Lung (tissue), 11 donors: ENCODE measurements at regions not wholly inside any gene's neighbourhood (a gene's known extent, or its start where the extent isn't known, plus 50 kb on each side); places are given as distances from the start of the nearest gene placed in this dataset.

Source experiments
- ATAC-seq: fragments of 200-7000 bp; cut with Tn5 transposase; one replicate; pipeline ENCODE4 v1.9.1; 2020; ENCODE audit warnings: moderate number of reproducible peaks; ENCODE audit not compliant: insufficient read depth, low FRiP score
- DNase-seq, 3 donors: peaks; one replicate each; pipeline ENCODE4 v3.0.0-alpha.2; 2013 to 2017
- H3K27ac ChIP-seq, 2 donors: one replicate each; pipeline ENCODE4 v1.5.1; 2013; ENCODE audit warnings: mild to moderate bottlenecking in 2 of 2, moderate library complexity in 2 of 2, control low read depth in 1 of 2, inconsistent platforms in 1 of 2, low read depth in 1 of 2, low read length in 1 of 2
- H3K27me3 ChIP-seq, 3 donors: one replicate each; pipeline ENCODE4 v1.5.1; 2013; ENCODE audit warnings: low read length in 2 of 3; ENCODE audit not compliant: control insufficient read depth in 3 of 3, insufficient read depth in 3 of 3
- H3K36me3 ChIP-seq, 4 donors: one replicate each; pipeline ENCODE4 v1.5.1; 2013; ENCODE audit warnings: low read length in 4 of 4, mild to moderate bottlenecking in 1 of 4, moderate library complexity in 1 of 4; ENCODE audit not compliant: control insufficient read depth in 4 of 4, insufficient read depth in 4 of 4
- H3K4me1 ChIP-seq, 5 donors: one replicate each; pipeline ENCODE4 v1.5.1; 2013; ENCODE audit warnings: low read length in 5 of 5, mild to moderate bottlenecking in 2 of 5, moderate library complexity in 1 of 5; ENCODE audit not compliant: control insufficient read depth in 5 of 5, insufficient read depth in 5 of 5
- H3K4me3 ChIP-seq: one replicate; pipeline ENCODE4 v1.5.1; 2013; ENCODE audit warnings: mild to moderate bottlenecking, control low read depth, moderate library complexity
- H3K9ac ChIP-seq, 2 donors: one replicate each; pipeline ENCODE4 v1.5.1; 2013; ENCODE audit warnings: low read length in 2 of 2, control low read depth in 1 of 2; ENCODE audit not compliant: insufficient read depth in 1 of 2
- H3K9me3 ChIP-seq, 4 donors: one replicate each; pipeline ENCODE4 v1.5.1; 2013; ENCODE audit warnings: low read length in 3 of 4, mild to moderate bottlenecking in 1 of 4, moderate library complexity in 1 of 4; ENCODE audit not compliant: control insufficient read depth in 4 of 4, insufficient read depth in 3 of 4
- WGBS, 2 donors: extraction: QIAGEN DNeasy Blood & Tissue Kit; methylation state at CpG; one replicate each; pipeline ENCODE4 v1.1.7; 2013; 5-methylcytosine and 5-hydroxymethylcytosine counted together
- TF ChIP-seq, protein P1 (sequence below): IDR thresholded peaks from 2 replicates; pipeline ENCODE4 v1.5.1; 2012; ENCODE audit warnings: mild to moderate bottlenecking; ENCODE audit errors: control extremely low read depth, extremely low read depth
- donor health status: control.
- donor health status: control.
- donor health status: Bipolar disorder and iron deficiency.
- donor health status: healthy.
- donor health status: DM: yes; HTN: yes; CAD: no.

DNA sequence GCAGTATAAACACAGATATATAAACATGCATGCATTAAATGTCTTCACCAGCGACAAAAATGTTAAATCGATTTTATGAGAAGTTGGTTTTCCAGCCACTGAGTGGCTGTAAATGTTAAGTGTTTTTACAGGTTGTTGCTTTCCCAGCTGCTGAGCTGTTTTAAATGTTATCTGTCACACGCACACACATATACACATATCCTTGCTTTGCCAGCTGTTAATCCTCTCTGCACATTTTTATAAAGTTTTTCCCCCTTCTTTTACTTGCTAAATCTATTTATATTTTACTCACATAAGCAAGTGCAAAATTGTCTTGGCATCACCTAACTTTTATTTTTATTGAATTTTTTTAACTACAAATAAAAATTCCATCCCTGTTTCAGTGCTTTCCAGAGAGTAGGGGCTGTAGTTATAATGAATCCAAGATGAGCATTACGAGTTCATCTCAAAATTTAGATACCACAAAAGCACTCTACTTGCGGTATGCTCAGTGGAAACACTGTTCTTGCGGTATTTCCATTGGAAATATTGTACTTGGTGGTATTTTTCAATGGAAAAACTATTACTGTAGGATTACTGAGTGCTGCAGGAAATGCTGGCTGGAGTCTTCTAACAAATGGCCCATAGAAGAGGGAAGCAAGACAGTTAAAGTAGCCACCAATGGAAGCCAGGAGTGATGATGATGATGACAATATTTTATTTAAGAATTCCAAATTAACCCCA lies 124.9 kb upstream of the KCNJ16 start:
- WGBS, 2 donors: 82 to 83% methylated on average over 6 of the region's 6 CpGs
- TF ChIP-seq, protein P1, sequence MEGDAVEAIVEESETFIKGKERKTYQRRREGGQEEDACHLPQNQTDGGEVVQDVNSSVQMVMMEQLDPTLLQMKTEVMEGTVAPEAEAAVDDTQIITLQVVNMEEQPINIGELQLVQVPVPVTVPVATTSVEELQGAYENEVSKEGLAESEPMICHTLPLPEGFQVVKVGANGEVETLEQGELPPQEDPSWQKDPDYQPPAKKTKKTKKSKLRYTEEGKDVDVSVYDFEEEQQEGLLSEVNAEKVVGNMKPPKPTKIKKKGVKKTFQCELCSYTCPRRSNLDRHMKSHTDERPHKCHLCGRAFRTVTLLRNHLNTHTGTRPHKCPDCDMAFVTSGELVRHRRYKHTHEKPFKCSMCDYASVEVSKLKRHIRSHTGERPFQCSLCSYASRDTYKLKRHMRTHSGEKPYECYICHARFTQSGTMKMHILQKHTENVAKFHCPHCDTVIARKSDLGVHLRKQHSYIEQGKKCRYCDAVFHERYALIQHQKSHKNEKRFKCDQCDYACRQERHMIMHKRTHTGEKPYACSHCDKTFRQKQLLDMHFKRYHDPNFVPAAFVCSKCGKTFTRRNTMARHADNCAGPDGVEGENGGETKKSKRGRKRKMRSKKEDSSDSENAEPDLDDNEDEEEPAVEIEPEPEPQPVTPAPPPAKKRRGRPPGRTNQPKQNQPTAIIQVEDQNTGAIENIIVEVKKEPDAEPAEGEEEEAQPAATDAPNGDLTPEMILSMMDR: no peak

DNA sequence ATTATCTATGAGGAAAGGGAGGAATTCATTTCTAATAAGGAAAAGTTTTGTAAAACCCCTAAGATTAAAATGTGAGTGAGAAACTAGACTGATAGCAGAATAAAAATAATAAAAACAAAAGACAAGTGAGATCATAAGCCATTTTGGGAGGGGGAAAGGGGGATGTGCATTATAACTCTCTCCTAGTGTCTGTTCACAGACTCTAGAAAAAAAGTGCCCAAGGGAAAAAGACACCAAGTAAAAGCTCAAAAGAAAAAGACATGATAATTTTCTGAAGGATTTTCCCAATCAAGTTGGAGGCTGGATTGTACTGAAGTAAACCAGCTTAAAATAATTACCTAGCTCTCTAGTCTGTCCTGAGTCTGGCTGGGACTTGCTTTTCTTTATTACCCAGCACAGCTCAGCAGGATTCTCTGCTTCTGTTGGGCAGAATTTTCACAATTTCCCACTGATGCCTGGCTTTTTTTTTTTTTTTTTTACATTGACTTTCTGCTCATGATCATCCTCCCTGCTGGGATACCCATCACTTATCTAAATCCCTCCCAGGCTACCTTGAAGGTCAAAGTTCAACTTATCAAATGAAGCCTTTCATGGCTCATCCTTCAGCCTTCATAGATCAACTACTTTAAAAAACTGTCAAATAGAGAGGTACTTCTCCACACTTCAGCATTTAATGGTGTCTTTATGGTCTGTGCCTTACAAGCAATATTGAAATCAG lies 124.2 kb upstream of the KCNJ16 start:
- Histone ChIP-seq H3K9ac (no peak overlapping the region), H3K4me3 (no peak overlapping the region), H3K9me3 (no peaks in the 10 kb centered on the region), H3K27me3 (no peaks in the 10 kb centered on the region), H3K27ac (no peak overlapping the region), H3K36me3 (no peaks in the 10 kb centered on the region), H3K4me1 (peaks cover 0 to 4% (median 0%) of the 10 kb centered on the region in 5 donors)
- no peak for ATAC-seq
- TF ChIP-seq, protein P1: no peak
- no peak for DNase-seq

More for the DNA sequence above, 124.9 kb upstream of the KCNJ16 start:
- Histone ChIP-seq H3K9me3 (no peaks in the 10 kb centered on the region), H3K4me1 (peaks cover 0 to 11% (median 0%) of the 10 kb centered on the region in 5 donors), H3K36me3 (no peaks in the 10 kb centered on the region), H3K27me3 (no peaks in the 10 kb centered on the region), H3K27ac (no peak overlapping the region), H3K9ac (no peak overlapping the region), H3K4me3 (no peak overlapping the region)
- peak in 2 of 3 donors; percentile 24 to 39 for DNase-seq
- ATAC-seq: no peak

DNA sequence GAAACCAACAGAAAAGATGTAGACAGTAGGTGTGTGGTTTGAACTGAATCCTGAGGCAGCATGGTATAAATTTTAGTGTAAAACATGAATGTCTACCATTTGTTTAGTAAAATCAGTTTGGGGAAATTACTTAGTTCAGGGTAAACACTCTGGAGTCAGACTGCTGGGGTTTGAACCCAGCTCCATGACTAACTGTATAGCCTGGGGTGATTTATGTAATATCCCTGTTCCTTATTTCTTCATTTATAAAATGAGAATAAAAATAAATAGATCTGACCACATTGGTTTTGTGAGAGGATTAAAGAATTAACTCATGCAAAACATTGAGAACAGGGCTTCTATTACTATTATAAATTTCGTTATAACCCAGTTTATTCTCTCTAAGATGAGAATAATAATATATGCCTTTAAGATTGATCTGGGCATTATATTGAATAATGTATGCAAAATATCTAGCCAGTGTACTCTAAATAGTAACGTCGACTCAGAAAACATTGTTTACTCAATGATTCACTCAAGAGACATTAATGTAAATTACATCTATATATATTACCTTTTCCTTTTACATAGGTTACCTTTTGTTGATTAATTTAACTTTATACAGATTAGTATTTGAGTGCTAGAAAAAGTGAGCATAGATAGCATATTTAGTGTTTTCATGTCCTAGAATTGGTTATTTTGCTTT lies 120.6 kb upstream of the KCNJ16 start:
- Histone ChIP-seq H3K27me3 (no peaks in the 10 kb centered on the region), H3K27ac (no peak overlapping the region), H3K4me1 (peaks cover 0 to 1% (median 0%) of the 10 kb centered on the region in 5 donors), H3K9me3 (no peaks in the 10 kb centered on the region), H3K4me3 (no peak overlapping the region), H3K36me3 (no peaks in the 10 kb centered on the region), H3K9ac (no peak overlapping the region)
- no peak for DNase-seq
- 81 to 86% methylated on average over 3 of the region's 3 CpGs for WGBS, 2 donors
- no peak for ATAC-seq
- TF ChIP-seq, protein P1: no peak
